GM12872 (cell line): ENCODE measurements at regions not wholly inside any gene's neighbourhood (a gene's known extent, or its start where the extent isn't known, plus 50 kb on each side); places are given as distances from the start of the nearest gene placed in this dataset.

Experiments
- CTCF ChIP-seq: IDR thresholded peaks from 3 replicates; pipeline ENCODE4 v1.5.1; 2011; ENCODE audit warnings: low read depth, mild to moderate bottlenecking, low read length, moderate library complexity; ENCODE audit not compliant: insufficient read depth

- no peak for TF ChIP-seq CTCF
Observed at GRCh38 chr2:8408560-8409460, 273.0 kb upstream of the ID2 start.

GRCh38 chr2:8409461-8410260 is 272.2 kb upstream of the ID2 start:
- TF ChIP-seq CTCF = no peak

GRCh38 chr2:8412082-8412481 is 269.8 kb upstream of the ID2 start:
- TF ChIP-seq CTCF = no peak

GRCh38 chr2:8412586-8412985 is 269.3 kb upstream of the ID2 start:
- TF ChIP-seq CTCF = no peak

- no peak for TF ChIP-seq CTCF
Observed at GRCh38 chr2:8413589-8414135, 268.2 kb upstream of the ID2 start.

- no peak for TF ChIP-seq CTCF
Observed at GRCh38 chr2:8414946-8415879, 266.6 kb upstream of the ID2 start.
